GM18861 (cell line): ENCODE measurements at regions not wholly inside any gene's neighbourhood (a gene's known extent, or its start where the extent isn't known, plus 50 kb on each side); places are given as distances from the start of the nearest gene placed in this dataset.
"Not testable (repeated sequence)": the region's sequence is repeated elsewhere in the genome, so short reads cannot be mapped to it uniquely, and the experiment has no call there.

ENCODE experiments used
- ATAC-seq: cut with Tn5 transposase; IDR thresholded peaks from one replicate; pipeline ENCODE4 v1.9.1; 2021; ENCODE audit not compliant: unreplicated experiment

- no peak for ATAC-seq
These were observed 328.8 kb upstream of the NRG3 start for GRCh38 chr10:81546243-81546642.

DNA sequence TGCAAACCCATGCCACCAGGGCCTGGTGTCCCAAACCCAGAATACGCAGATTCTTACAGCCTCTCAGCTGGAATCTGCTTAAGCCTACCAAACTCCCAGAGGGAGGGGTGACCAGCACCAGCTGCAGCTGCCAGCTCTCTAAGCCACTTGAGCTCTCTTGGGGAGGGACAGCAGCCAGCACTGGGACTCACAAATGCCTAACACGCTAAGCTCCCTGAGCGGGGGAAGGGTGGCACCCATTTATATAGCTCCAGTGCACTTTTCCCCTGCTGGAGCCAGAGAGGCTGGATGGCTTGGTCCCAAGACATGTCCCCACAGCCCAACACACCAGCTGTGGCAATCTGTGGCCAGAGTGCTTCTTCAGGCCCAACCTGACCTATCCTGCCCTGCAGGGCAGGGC, 326.8 kb upstream of the NRG3 start:
- no peak for ATAC-seq

DNA sequence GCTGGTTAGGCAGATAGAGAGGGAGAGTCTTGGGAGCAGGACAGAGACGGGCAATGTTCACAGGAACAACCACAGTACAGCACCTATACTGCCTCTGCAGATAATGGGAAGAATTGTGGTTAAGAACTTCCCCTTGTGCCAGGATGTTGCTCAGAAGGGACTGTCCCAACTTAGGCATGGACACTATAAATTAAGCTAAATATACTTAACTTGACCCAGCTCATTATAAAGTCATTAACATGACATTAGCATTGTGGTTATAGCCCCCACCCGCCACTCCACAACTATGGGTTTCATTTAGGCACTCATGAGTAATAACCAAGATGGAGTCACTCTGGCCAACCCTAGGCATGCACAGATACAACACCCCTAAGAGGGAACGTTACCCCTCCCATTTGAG, 310.9 kb upstream of the NRG3 start:
- ATAC-seq = no peak

DNA sequence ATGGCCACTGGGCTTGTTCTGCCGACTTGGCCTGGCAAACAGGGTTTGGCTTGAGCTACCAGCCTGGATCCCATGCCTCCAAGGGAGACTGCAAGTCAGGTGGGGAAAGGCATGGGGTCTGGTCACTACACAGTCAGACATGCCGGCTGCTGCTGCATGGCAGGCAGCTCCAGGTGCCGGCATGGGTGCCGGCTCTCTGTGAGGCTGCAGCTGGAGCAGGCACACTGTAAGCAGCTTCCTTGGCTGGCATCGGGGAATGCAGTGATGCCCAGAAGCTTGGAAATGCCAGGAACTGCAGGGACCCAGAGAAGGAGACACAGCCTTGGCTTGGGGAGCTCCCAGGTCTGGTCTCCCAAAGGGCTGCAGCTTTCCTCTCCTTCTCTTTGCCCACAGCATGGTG, 305.5 kb upstream of the NRG3 start:
- ATAC-seq = no peak

GRCh38 chr10:81570349-81570748, 304.6 kb upstream of the NRG3 start:
- no peak for ATAC-seq

GRCh38 chr10:81570878-81571794, 303.9 kb upstream of the NRG3 start:
- ATAC-seq = no peak

DNA sequence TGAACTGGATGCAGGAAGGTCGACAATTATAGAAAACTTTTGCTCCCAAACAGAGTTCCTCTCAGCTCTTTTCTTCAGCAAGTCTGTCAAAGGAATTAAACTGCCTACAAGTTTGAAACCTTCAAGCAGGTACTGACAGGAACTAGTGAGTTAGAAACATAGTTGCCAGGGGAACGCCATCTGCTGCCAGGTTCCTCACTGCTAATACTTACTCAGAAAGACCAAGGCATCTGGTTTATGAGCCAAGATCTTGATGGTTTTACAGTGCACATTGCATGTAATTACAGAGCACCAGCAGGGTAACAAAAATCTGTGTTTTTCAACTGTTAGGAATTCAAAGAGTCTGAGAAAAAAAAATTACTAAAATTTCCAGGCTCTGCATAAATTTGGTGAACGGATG, 300.0 kb upstream of the NRG3 start:
- ATAC-seq = no peak

DNA sequence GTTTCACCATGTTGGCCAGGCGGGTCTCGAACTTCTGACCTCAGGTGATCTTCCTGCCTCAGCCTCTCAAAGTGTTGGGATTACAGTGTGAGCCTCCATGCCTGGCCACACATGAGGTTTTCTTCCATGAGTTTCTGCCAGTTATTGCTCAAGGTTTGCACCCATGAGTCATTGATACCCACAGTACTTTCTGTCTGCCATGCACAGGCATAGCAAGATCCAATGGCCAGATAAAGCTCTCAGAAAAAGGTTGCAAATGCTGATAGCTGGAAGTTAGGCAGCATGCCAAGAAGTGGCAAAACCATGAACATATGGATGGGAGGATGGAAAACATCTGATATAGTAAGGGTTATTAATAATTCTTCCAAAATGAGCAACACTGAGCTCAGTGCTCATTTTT, 298.7 kb upstream of the NRG3 start:
- no peak for ATAC-seq

GRCh38 chr10:81594991-81595390, 280.0 kb upstream of the NRG3 start:
- ATAC-seq = no peak

- no peak for ATAC-seq
These were observed 274.8 kb upstream of the NRG3 start for GRCh38 chr10:81600185-81600584.

- no peak for ATAC-seq
These were observed 271.8 kb upstream of the NRG3 start for GRCh38 chr10:81603106-81603620.

DNA sequence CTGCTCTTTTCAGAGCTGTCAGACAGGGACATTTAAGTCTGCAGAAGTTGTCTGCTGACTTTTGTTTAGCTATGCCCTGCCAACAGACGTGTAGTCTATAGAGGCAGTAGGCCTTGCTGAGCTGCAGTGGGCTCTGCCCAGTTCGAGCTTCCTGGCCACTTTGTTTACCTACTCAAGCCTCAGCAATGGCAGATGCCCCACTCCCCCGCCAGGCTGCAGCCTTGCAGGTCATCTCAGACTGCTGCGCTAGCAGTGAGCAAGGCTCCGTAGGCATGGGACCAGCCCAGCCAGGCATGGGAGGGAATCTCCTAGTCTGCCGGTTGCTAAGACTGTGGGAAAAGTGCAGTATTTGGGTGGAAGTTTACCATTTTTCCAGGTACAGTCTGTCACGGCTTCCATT, 230.5 kb upstream of the NRG3 start:
- not testable (repeated sequence) for ATAC-seq

DNA sequence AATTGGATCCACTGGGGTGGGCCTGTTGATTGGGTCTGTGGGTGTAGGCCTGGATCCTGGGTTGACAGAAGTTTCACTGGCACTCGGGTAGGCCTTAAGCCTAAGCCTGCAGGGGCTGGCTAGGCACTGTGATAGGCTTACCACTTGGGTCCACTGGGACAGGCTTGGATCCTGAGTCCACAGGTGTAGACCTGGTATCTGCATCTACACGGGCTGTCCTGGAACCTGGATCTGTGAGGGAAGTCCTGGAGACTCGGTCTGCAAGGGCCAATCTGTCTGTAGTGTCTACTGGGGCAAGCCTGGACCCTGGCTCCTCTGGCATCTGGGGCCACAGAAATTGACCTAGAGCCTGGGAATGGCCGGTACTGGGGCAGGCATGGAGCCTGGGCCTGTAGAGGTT, 219.0 kb upstream of the NRG3 start:
- no peak for ATAC-seq

- no peak for ATAC-seq
These were observed 212.2 kb upstream of the NRG3 start for GRCh38 chr10:81662837-81663236.

DNA sequence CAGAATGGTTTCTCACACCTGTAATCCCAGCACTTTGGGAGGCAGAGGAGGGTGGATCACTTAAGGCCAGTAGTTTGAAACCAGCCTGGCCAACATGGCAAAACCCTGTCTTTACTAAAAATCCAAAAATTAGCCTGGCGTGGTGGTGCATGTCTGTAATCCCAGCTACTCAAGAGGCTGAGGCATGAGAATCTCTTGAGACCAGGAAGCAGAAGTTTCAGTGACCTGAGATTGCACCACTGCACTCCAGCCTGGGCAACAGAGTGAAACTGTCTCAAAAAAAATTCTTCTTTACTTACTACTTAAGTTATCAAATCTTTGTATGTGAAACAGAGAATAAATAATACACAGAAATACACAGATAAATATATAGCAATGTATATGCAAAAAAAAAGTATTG, 210.2 kb upstream of the NRG3 start:
- ATAC-seq = not testable (repeated sequence)

DNA sequence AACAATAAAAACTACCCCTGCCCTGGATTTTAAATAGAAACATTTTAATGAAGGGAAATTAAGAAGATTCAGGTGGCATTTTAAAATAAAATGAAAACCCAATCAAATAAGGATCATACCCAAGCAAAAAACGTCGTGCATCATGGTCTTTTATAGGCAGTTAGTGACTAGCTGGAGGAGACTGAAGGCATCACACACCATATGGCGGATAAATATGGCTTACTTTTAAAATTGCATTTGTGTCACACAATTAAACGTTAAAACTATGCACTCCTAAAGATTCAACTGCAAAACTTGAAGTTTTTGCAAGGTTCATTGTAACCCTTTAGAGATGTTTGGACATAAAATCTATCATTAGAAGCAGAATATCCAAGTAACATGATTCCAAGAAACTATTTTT, 200.1 kb upstream of the NRG3 start:
- no peak for ATAC-seq

- ATAC-seq = no peak
These were observed 195.7 kb upstream of the NRG3 start for GRCh38 chr10:81679291-81679690.

DNA sequence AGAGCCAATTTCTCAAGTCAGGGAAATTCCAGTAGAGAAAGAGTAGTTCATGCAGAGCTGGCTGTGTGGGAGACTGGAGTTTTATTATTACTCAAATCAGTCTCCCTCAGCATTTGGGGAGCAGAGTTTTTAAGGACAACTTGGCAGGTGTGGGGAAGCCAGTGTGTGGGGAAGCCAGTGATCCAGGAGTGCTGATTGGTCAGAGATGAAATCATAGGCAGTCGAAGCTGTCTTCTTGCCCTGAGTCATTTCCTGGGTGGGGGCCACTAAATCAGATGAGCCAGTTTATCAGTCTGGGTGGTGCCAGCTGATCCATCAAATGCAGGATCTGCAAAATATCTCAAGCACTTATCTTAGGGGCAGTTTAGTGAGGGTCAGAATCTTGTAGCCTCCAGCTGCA, 194.6 kb upstream of the NRG3 start:
- no peak for ATAC-seq

- no peak for ATAC-seq
These were observed 186.5 kb upstream of the NRG3 start for GRCh38 chr10:81688459-81688858.

DNA sequence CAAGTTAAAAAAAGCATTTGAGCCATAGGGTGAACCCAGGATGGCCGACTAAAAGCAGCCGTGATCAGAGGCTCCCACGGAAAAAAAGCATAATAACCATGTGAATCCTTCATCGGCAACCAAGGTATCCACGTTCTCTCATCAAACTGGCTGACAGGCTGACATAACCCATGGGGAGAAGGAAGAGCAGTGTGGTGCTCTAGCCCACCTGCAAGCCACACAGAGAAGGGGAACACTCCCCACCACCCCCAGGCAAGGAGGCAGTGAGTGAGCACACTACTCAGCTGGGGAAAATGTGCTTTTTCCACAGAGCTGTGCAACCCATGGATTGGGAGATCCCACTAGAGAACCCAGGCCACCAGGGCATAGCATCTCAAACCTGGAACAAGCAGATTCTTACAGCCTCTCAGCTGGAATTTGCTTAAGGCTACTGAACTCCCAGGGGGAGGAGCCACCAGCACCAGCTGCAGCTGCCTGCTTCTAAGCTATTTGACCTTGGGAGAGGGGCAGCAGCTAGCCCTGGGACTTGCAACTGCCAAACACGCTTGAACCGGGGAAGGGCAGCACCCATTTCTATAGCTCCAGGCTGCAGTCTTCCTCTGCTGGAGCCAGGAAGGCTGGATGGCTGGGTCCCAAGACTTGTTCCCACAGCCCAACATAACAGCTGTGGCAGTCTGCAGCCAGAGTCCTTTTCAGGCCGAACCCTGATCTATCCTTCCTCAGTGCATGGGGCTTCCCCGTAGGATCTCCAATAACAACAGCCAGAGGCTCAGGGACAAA, 178.2 kb upstream of the NRG3 start:
- no peak for ATAC-seq

GRCh38 chr10:81704596-81704995, 170.4 kb upstream of the NRG3 start:
- ATAC-seq = no peak

DNA sequence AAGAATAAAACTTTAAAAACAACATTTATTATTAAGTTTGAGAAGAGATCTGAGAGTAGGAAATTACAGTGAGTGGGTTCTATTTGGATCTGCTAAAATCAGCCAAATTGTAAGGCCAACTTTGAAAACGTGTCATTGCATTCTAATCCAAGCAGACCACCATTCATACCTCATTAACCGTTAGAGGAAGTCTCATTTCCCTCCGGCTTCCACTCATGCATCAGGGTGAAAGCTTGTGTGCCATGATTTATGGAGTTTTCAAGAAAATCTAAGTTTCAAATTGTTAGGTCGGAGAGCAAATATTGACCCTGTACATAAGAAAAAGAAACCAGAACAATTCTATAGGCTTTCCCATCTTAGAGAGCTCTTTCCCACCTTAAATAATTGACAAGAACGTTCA, 166.6 kb upstream of the NRG3 start:
- ATAC-seq = no peak
